ENCODE measurements at regions not wholly inside any gene's neighbourhood (a gene's known extent, or its start where the extent isn't known, plus 50 kb on each side); places are given as distances from the start of the nearest gene placed in this dataset.

- ChIA-PET POLR2A (no interaction called here), CTCF (no interaction called here)
- H3K4me3 ChIP-seq (ENCODE audit: low read depth in 2 of 2, low read length in 2 of 2) = no peak overlapping the region
- H3K27ac ChIP-seq (ENCODE audit: low read length) = no peak overlapping the region
- no peaks in the 10 kb centered on the region for H3K9me3 ChIP-seq (ENCODE audit: control insufficient read depth, insufficient read depth, low read depth, low read length)
- ATAC-seq = no peak
- H3K36me3 ChIP-seq (ENCODE audit: control insufficient read depth, insufficient read depth, low read length) = no peaks in the 10 kb centered on the region
- BruUV-seq (replicated peaks) = no TSS peak
- H3K4me1 ChIP-seq (ENCODE audit: control insufficient read depth, insufficient read depth, low read length) = no peaks in the 10 kb centered on the region
- no peaks in the 10 kb centered on the region for H3K27me3 ChIP-seq (ENCODE audit: control insufficient read depth, insufficient read depth, low read length)
- no peak for DNase-seq (ENCODE audit: low read depth, low spot score)
- intact Hi-C loops (cut with micrococcal nuclease; ENCODE audit: unreplicated experiment) = no loop called here
- TF ChIP-seq REST (IDR thresholded peaks at IDR 0.05; ENCODE audit: insufficient read depth in 1 of 2, low read depth in 2 of 2, low read length in 1 of 2) = no peak
- no peak for TF ChIP-seq SIN3A (IDR thresholded peaks at IDR 0.05; ENCODE audit: borderline replicate concordance, insufficient read depth, low read depth, low read length)
- TF ChIP-seq TCF7L2 (IDR thresholded peaks at IDR 0.05; ENCODE audit: low read depth, low read length) = no peak
- no peak for TF ChIP-seq POLR2AphosphoS5 (IDR thresholded peaks at IDR 0.05; ENCODE audit: low read depth, low read length)
- in situ Hi-C loops (cut with HindIII; ENCODE audit: low pct_unique_long_range_greater_than_20kb, low sequenced_read_pairs) = no loop called here
Observed at GRCh38 chr5:98319299-98320011, 454.0 kb upstream of the RGMB start.

- BruUV-seq (replicated peaks) = no TSS peak
- no peaks in the 10 kb centered on the region for H3K36me3 ChIP-seq (ENCODE audit: control insufficient read depth, insufficient read depth, low read length)
- ChIA-PET CTCF (no interaction called here), POLR2A (no interaction called here)
- ATAC-seq (no peak), DNase-seq (ENCODE audit: low read depth, low spot score) (no peak)
- in situ Hi-C loops (cut with HindIII; ENCODE audit: low pct_unique_long_range_greater_than_20kb, low sequenced_read_pairs) (no loop called here), intact Hi-C loops (cut with micrococcal nuclease; ENCODE audit: unreplicated experiment) (no loop called here)
- no peak for TF ChIP-seq SIN3A (IDR thresholded peaks at IDR 0.05; ENCODE audit: borderline replicate concordance, insufficient read depth, low read depth, low read length)
- TF ChIP-seq TCF7L2 (IDR thresholded peaks at IDR 0.05; ENCODE audit: low read depth, low read length) = no peak
- no peak for TF ChIP-seq POLR2AphosphoS5 (IDR thresholded peaks at IDR 0.05; ENCODE audit: low read depth, low read length)
- TF ChIP-seq CTCF (IDR thresholded peaks at IDR 0.05) = no peak
- no peak for TF ChIP-seq REST (IDR thresholded peaks at IDR 0.05; ENCODE audit: insufficient read depth in 1 of 2, low read depth in 2 of 2, low read length in 1 of 2)
- H3K4me3 ChIP-seq (ENCODE audit: low read depth in 2 of 2, low read length in 2 of 2) = no peak overlapping the region
- no peaks in the 10 kb centered on the region for H3K4me1 ChIP-seq (ENCODE audit: control insufficient read depth, insufficient read depth, low read length)
- no peak overlapping the region for H3K27ac ChIP-seq (ENCODE audit: low read length)
- no peaks in the 10 kb centered on the region for H3K9me3 ChIP-seq (ENCODE audit: control insufficient read depth, insufficient read depth, low read depth, low read length)
- H3K27me3 ChIP-seq (ENCODE audit: control insufficient read depth, insufficient read depth, low read length) = no peaks in the 10 kb centered on the region
Observed at GRCh38 chr5:98320343-98320742, 453.1 kb upstream of the RGMB start.
